ENCODE measurements at regions not wholly inside any gene's neighbourhood (a gene's known extent, or its start where the extent isn't known, plus 50 kb on each side); places are given as distances from the start of the nearest gene placed in this dataset.

DNA sequence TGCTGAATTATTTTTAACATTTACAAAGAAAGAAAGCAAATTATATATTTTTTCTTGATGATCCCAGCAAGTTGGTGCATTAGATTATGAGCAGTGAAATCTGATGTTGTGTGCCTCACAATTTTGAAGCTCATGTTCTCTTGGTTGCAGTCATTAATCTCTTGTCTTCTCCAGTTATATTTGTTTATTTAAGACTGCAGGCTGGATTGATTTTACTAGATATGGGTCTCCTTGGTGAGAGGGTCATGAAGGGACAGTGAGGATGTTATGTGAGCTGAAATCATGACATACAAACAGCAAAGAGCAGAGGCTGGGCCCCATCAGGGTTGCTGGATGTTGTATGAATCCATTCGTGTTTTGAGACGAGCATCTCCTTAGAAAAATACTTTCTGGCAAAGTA lies 64.2 kb upstream of the AKIRIN2 start:
- no TSS peak for BruUV-seq (replicated peaks)
- H3K27ac ChIP-seq = no peak overlapping the region
- CTCF ChIA-PET = no interaction called here
- POLR2A ChIA-PET (ENCODE audit: unreplicated experiment) = no interaction called here
- no peak overlapping the region for H3K4me2 ChIP-seq
- H3K27me3 ChIP-seq (ENCODE audit: insufficient read depth, low read depth) = no peaks in the 10 kb centered on the region
- H3F3A ChIP-seq (ENCODE audit: insufficient read depth, low read depth) = no peaks in the 10 kb centered on the region
- H3K4me1 ChIP-seq (replicated peaks; ENCODE audit: insufficient read depth) = no peaks in the 10 kb centered on the region
- H3K9me2 ChIP-seq (ENCODE audit: insufficient read depth) = no peaks in the 10 kb centered on the region
- no peak overlapping the region for H3K4me3 ChIP-seq
- intact Hi-C loops (cut with micrococcal nuclease; ENCODE audit: unreplicated experiment) = no loop called here
- TF ChIP-seq EZH2 (IDR thresholded peaks at IDR 0.05; ENCODE audit: low read depth) = no peak
- TF ChIP-seq, protein P1, sequence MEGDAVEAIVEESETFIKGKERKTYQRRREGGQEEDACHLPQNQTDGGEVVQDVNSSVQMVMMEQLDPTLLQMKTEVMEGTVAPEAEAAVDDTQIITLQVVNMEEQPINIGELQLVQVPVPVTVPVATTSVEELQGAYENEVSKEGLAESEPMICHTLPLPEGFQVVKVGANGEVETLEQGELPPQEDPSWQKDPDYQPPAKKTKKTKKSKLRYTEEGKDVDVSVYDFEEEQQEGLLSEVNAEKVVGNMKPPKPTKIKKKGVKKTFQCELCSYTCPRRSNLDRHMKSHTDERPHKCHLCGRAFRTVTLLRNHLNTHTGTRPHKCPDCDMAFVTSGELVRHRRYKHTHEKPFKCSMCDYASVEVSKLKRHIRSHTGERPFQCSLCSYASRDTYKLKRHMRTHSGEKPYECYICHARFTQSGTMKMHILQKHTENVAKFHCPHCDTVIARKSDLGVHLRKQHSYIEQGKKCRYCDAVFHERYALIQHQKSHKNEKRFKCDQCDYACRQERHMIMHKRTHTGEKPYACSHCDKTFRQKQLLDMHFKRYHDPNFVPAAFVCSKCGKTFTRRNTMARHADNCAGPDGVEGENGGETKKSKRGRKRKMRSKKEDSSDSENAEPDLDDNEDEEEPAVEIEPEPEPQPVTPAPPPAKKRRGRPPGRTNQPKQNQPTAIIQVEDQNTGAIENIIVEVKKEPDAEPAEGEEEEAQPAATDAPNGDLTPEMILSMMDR (conservative IDR thresholded peaks at IDR 0.05) = no peak
- no peaks in the 10 kb centered on the region for H3K9me3 ChIP-seq (ENCODE audit: insufficient read depth, low read depth)
- H4K20me1 ChIP-seq (ENCODE audit: insufficient read depth) = no peaks in the 10 kb centered on the region
- H3K79me2 ChIP-seq (ENCODE audit: low read depth) = no peaks in the 10 kb centered on the region
- H3K36me3 ChIP-seq (ENCODE audit: low read depth) = no peaks in the 10 kb centered on the region
- H2AFZ ChIP-seq = no peak overlapping the region
- DNase-seq = no peak

DNA sequence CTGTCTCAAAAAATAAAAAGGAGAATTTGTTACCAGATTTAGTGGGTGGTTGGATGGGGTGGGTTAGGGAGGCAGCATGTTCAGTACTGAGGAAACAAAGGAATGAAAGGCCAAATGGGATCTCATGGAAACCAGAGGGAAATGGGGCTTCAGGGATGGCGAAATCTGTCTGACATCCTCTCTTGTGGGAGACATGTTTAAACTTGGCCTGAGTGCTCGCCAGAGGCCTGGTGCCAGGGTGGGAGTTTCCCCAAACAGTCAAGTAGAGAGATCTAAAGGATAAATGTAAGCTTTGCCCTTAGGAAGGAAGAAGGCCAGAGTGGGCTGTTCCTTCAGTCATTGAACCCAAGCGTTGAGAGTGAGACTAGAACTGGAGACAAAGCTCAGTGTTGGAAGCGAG lies 61.9 kb upstream of the AKIRIN2 start:
- no peak overlapping the region for H3K27ac ChIP-seq
- H3K27me3 ChIP-seq (ENCODE audit: insufficient read depth, low read depth) = no peaks in the 10 kb centered on the region
- no peak for TF ChIP-seq EZH2 (IDR thresholded peaks at IDR 0.05; ENCODE audit: low read depth)
- TF ChIP-seq, protein P1 (conservative IDR thresholded peaks at IDR 0.05) = no peak
- POLR2A ChIA-PET (ENCODE audit: unreplicated experiment) = no interaction called here
- BruUV-seq (replicated peaks) = no TSS peak
- H2AFZ ChIP-seq = no peak overlapping the region
- no peaks in the 10 kb centered on the region for H3K9me2 ChIP-seq (ENCODE audit: insufficient read depth)
- no peak overlapping the region for H3K4me2 ChIP-seq
- no peaks in the 10 kb centered on the region for H3F3A ChIP-seq (ENCODE audit: insufficient read depth, low read depth)
- H3K79me2 ChIP-seq (ENCODE audit: low read depth) = no peaks in the 10 kb centered on the region
- no peaks in the 10 kb centered on the region for H3K9me3 ChIP-seq (ENCODE audit: insufficient read depth, low read depth)
- no peaks in the 10 kb centered on the region for H3K36me3 ChIP-seq (ENCODE audit: low read depth)
- no peak for DNase-seq
- no peak overlapping the region for H3K4me3 ChIP-seq
- no peaks in the 10 kb centered on the region for H3K4me1 ChIP-seq (replicated peaks; ENCODE audit: insufficient read depth)
- no peaks in the 10 kb centered on the region for H4K20me1 ChIP-seq (ENCODE audit: insufficient read depth)
- CTCF ChIA-PET = no interaction called here
- intact Hi-C loops (cut with micrococcal nuclease; ENCODE audit: unreplicated experiment) = no loop called here

DNA sequence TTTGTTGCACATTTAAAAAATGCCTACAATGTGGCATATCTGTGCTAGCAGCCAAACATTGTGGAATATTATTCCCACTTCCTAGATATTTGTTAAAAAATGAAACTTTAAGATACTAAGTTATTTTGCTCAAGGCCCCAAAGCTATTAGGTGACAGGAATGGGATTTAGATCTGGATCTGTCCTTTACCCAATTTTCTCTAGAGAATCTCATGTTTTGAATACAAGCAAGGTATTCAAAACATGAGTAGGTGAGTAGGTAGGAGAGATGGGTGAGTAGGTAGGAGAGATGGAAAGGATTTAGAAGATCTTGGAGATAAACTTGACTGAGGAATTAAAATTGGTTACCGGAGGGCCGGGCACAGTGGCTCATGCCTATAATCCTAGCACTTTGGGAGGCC lies 61.2 kb upstream of the AKIRIN2 start:
- CTCF ChIA-PET = no interaction called here
- Histone ChIP-seq H3K79me2 (ENCODE audit: low read depth) (no peaks in the 10 kb centered on the region), H3K36me3 (ENCODE audit: low read depth) (no peaks in the 10 kb centered on the region), H3K27ac (no peak overlapping the region), H3K9me3 (ENCODE audit: insufficient read depth, low read depth) (no peaks in the 10 kb centered on the region), H3K9me2 (ENCODE audit: insufficient read depth) (no peaks in the 10 kb centered on the region), H3F3A (ENCODE audit: insufficient read depth, low read depth) (no peaks in the 10 kb centered on the region), H2AFZ (no peak overlapping the region), H3K4me2 (no peak overlapping the region), H3K4me1 (replicated peaks; ENCODE audit: insufficient read depth) (no peaks in the 10 kb centered on the region), H3K27me3 (ENCODE audit: insufficient read depth, low read depth) (no peaks in the 10 kb centered on the region), H4K20me1 (ENCODE audit: insufficient read depth) (no peaks in the 10 kb centered on the region), H3K4me3 (no peak overlapping the region)
- no peak for DNase-seq
- TF ChIP-seq, protein P1 (conservative IDR thresholded peaks at IDR 0.05) = no peak
- TF ChIP-seq EZH2 (IDR thresholded peaks at IDR 0.05; ENCODE audit: low read depth) = no peak
- no TSS peak for BruUV-seq (replicated peaks)
- POLR2A ChIA-PET (ENCODE audit: unreplicated experiment) = no interaction called here
- intact Hi-C loops (cut with micrococcal nuclease; ENCODE audit: unreplicated experiment) = no loop called here
